GM12878 (cell line): ENCODE measurements at regions not wholly inside any gene's neighbourhood (a gene's known extent, or its start where the extent isn't known, plus 50 kb on each side); places are given as distances from the start of the nearest gene placed in this dataset.

ENCODE experiments used
- CHD2 ChIP-seq: IDR thresholded peaks from 2 replicates; pipeline ENCODE4 v1.6.1; 2011; ENCODE audit warnings: low read depth, low read length, improper control_type of control experiment, borderline replicate concordance
- DPF2 ChIP-seq: fragments of 450-650 bp; IDR thresholded peaks from 2 replicates; pipeline ENCODE4 v1.6.1; 2017; ENCODE audit warnings: mild to moderate bottlenecking
- EP300 ChIP-seq, 2 experiments: fragments of 150-350 bp in 1 of 2; IDR thresholded peaks; 2 replicates each; pipeline ENCODE4 v1.6.1; 2011 to 2012; ENCODE audit warnings: low read depth in 2 of 2, low read length in 2 of 2, borderline replicate concordance in 1 of 2, improper control_type of control experiment in 1 of 2, inconsistent platforms in 1 of 2; ENCODE audit not compliant: control insufficient read depth in 1 of 2
- MAX ChIP-seq: IDR thresholded peaks from 2 replicates; pipeline ENCODE4 v1.6.1; 2012; ENCODE audit warnings: low read depth, low read length, improper control_type of control experiment
- NFYA ChIP-seq: IDR thresholded peaks from 2 replicates; pipeline ENCODE4 v1.6.1; 2011; ENCODE audit warnings: low read depth, mild to moderate bottlenecking, low read length, improper control_type of control experiment, borderline replicate concordance
- POLR2A ChIP-seq: IDR thresholded peaks from 2 replicates; pipeline ENCODE4 v1.6.1; 2011; ENCODE audit warnings: low read depth, mild to moderate bottlenecking, low read length
- SMC3 ChIP-seq: IDR thresholded peaks from 2 replicates; pipeline ENCODE4 v1.6.1; 2011; ENCODE audit warnings: low read length, improper control_type of control experiment, borderline replicate concordance
- SREBF1 ChIP-seq: IDR thresholded peaks from 2 replicates; pipeline ENCODE4 v1.6.1; 2012; ENCODE audit warnings: mild to moderate bottlenecking, low read length
- SRF ChIP-seq, 2 experiments: IDR thresholded peaks; 2 replicates each; pipeline ENCODE4 v1.6.1; 2011; ENCODE audit warnings: low read depth in 2 of 2, low read length in 2 of 2, mild to moderate bottlenecking in 1 of 2, moderate library complexity in 1 of 2
- TBL1XR1 ChIP-seq: IDR thresholded peaks from 2 replicates; pipeline ENCODE4 v1.6.1; 2012; ENCODE audit warnings: low read depth, low read length, improper control_type of control experiment
- TF ChIP-seq, protein P1 (sequence below): fragments of 450-650 bp; IDR thresholded peaks from 2 replicates; pipeline ENCODE4 v1.6.1; 2016; ENCODE audit warnings: mild to moderate bottlenecking, moderate library complexity, borderline replicate concordance
- TF ChIP-seq, protein P2 (sequence below), 3 experiments: IDR thresholded peaks in 2 of 3; conservative IDR thresholded peaks in 1 of 3; 2 replicates each; pipeline ENCODE4 v1.5.1; 2011; ENCODE audit warnings: low read depth in 3 of 3, low read length in 3 of 3, mild to moderate bottlenecking in 3 of 3, control low read depth in 2 of 3, moderate library complexity in 2 of 3, inconsistent platforms in 1 of 3, mixed read lengths in 1 of 3; ENCODE audit not compliant: control insufficient read depth in 2 of 3, insufficient read depth in 1 of 3; ENCODE audit errors: extremely low read depth in 1 of 3

GRCh38 chr10:31606841-31607240 is 287.8 kb downstream of the ZEB1 start:
- TF ChIP-seq MAX (no peak), SRF (IDR thresholded peaks at IDR 0.05; ENCODE audit: low read depth in 2 of 2, low read length in 2 of 2) (no peak), SREBF1 (no peak), TBL1XR1 (no peak), POLR2A (no peak), EP300 (IDR thresholded peaks at IDR 0.05; ENCODE audit: borderline replicate concordance in 1 of 2, control insufficient read depth in 1 of 2, low read depth in 2 of 2, low read length in 2 of 2) (no peak), SMC3 (no peak), DPF2 (no peak), CHD2 (no peak), NFYA (no peak)
- TF ChIP-seq, protein P1, sequence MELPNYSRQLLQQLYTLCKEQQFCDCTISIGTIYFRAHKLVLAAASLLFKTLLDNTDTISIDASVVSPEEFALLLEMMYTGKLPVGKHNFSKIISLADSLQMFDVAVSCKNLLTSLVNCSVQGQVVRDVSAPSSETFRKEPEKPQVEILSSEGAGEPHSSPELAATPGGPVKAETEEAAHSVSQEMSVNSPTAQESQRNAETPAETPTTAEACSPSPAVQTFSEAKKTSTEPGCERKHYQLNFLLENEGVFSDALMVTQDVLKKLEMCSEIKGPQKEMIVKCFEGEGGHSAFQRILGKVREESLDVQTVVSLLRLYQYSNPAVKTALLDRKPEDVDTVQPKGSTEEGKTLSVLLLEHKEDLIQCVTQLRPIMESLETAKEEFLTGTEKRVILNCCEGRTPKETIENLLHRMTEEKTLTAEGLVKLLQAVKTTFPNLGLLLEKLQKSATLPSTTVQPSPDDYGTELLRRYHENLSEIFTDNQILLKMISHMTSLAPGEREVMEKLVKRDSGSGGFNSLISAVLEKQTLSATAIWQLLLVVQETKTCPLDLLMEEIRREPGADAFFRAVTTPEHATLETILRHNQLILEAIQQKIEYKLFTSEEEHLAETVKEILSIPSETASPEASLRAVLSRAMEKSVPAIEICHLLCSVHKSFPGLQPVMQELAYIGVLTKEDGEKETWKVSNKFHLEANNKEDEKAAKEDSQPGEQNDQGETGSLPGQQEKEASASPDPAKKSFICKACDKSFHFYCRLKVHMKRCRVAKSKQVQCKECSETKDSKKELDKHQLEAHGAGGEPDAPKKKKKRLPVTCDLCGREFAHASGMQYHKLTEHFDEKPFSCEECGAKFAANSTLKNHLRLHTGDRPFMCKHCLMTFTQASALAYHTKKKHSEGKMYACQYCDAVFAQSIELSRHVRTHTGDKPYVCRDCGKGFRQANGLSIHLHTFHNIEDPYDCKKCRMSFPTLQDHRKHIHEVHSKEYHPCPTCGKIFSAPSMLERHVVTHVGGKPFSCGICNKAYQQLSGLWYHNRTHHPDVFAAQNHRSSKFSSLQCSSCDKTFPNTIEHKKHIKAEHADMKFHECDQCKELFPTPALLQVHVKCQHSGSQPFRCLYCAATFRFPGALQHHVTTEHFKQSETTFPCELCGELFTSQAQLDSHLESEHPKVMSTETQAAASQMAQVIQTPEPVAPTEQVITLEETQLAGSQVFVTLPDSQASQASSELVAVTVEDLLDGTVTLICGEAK: no peak
- TF ChIP-seq, protein P2, sequence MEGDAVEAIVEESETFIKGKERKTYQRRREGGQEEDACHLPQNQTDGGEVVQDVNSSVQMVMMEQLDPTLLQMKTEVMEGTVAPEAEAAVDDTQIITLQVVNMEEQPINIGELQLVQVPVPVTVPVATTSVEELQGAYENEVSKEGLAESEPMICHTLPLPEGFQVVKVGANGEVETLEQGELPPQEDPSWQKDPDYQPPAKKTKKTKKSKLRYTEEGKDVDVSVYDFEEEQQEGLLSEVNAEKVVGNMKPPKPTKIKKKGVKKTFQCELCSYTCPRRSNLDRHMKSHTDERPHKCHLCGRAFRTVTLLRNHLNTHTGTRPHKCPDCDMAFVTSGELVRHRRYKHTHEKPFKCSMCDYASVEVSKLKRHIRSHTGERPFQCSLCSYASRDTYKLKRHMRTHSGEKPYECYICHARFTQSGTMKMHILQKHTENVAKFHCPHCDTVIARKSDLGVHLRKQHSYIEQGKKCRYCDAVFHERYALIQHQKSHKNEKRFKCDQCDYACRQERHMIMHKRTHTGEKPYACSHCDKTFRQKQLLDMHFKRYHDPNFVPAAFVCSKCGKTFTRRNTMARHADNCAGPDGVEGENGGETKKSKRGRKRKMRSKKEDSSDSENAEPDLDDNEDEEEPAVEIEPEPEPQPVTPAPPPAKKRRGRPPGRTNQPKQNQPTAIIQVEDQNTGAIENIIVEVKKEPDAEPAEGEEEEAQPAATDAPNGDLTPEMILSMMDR (IDR thresholded peaks at IDR 0.05 in 2 of 3, conservative IDR thresholded peaks at IDR 0.05 in 1 of 3; ENCODE audit: control insufficient read depth in 2 of 3, extremely low read depth in 1 of 3, insufficient read depth in 1 of 3, low read depth in 3 of 3, low read length in 3 of 3): no peak
